ENCODE measurements at regions not wholly inside any gene's neighbourhood (a gene's known extent, or its start where the extent isn't known, plus 50 kb on each side); places are given as distances from the start of the nearest gene placed in this dataset.

- TF ChIP-seq GATA3 (IDR thresholded peaks at IDR 0.05; ENCODE audit: low read depth, low read length) (no peak), GATA2 (IDR thresholded peaks at IDR 0.05; ENCODE audit: low read depth, low read length) (no peak)
These were observed 216.7 kb upstream of the FTMT start for GRCh38 chr5:121634946-121635345.

Data from SH-SY5Y (cell line).